NCI-H69 (cell line): ENCODE measurements at regions not wholly inside any gene's neighbourhood (a gene's known extent, or its start where the extent isn't known, plus 50 kb on each side); places are given as distances from the start of the nearest gene placed in this dataset.
"Not testable (repeated sequence)": the region's sequence is repeated elsewhere in the genome, so short reads cannot be mapped to it uniquely, and the experiment has no call there.

Source experiments
- DNase-seq: peaks from one replicate; lab custom pipeline; 2025; lab: John Stamatoyannopoulos, UW

DNA sequence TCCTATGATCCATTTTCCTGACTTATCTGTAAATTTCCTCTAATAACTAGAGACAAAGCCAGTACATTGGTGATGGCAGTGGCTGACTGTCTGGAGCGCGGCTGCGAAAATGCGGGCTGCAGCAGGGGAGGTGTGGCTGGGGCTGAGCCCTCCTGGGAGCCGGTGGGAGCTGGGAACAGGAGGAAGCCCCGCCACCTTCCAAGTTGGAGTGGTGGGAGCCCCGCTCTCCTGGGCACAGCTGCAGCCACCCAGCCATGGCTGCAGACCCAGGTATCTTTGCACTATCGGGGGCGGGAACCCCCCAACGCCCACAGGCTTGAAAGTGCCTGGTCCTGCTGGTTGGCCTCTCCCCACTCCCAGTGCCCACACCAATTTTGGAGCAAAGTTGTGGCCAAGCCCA is 633.0 kb upstream of the TMEFF2 start:
- DNase-seq = no peak

DNA sequence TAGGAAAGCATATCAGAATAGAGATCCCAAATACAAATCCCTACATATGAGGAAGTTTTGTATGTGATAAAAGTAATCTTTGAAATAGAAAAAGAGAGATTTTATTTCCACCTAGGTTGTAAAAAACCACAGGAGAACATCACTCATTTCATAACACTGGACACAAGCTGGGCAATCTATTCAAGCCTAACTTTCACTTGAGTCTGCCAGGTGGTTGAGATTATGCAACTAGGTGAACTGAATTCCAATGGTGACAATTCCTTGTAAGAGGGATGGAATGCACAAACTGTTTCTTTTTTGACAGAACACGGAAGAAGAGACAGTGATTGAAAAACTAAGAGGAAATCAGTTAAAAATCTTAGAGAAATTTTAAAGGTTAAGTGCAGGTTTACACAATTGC is 619.6 kb upstream of the TMEFF2 start:
- no peak for DNase-seq

DNA sequence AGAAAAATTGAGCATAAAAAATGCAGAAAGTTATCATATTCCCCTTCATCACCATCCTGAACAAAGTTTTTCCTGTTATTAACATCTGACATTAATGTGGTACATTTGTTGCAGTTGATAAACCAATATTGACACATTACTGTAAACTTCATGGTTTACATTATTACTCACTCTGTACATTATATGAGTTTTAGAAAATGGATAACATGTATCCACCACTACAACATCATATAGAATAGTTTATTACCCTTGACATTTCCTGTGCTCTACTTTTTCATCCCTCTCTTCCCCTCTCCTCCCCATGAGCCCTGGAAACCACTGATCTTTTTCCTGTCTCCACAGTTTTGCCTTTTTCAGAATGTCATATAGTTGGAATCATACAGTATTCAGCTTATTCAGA is 618.6 kb upstream of the TMEFF2 start:
- DNase-seq = no peak

DNA sequence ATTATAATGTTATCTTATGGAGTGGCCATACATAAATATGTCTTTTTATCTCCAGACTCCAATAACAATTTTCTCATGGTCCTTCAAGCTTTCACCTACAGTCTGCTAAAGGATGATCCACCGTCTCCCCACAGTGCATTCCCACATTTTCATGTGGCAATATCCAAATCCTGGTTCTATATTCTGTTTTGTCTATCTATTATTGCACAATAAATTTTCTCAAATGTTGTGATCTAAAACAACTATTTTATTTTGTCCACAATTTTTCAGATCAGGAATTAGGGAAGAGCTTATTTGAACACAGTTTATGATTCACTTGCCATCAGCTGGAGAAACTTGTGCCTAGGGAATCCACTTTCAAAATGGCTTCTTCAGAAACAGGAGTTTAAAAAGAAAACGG is 614.4 kb upstream of the TMEFF2 start:
- DNase-seq = no peak

DNA sequence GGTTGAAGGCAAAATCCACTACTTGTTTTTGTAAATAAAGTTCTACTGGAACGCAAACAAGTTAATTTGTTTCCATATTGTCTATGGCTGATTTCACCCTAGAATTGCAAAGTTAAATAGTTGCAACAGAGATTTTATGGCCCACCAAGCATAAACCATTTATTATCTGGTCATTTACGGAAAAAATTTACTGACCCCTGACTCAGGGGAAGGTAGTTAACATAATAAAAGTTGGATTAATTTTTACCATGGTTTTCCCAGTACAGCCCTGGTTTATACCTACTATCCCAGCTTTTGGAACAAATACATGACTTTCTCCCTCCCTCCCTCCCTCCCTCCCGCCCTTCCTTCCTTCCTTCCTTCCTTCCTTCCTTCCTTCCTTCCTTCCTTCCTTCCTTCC is 588.9 kb upstream of the TMEFF2 start:
- no peak for DNase-seq

DNA sequence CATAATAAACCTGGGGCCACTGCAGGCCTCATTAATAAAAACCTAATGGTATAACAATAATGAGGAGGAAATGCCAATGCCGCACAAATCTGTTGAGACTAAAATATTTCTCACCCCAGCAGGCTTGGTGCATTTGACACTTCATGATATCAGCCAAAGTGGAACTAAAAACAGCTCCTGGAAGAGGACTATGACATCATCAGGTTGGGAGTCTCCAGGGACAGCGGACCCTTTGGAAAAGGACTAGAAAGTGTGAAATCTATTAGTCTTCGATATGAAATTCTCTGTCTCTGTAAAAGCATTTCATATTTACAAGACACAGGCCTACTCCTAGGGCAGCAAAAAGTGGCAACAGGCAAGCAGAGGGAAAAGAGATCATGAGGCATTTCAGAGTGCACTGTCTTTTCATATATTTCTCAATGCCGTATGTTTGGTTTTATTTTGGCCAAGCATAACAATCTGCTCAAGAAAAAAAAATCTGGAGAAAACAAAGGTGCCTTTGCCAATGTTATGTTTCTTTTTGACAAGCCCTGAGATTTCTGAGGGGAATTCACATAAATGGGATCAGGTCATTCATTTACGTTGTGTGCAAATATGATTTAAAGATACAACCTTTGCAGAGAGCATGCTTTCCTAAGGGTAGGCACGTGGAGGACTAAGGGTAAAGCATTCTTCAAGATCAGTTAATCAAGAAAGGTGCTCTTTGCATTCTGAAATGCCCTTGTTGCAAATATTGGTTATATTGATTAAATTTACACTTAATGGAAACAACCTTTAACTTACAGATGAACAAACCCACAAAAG is 580.9 kb upstream of the TMEFF2 start:
- no peak for DNase-seq

DNA sequence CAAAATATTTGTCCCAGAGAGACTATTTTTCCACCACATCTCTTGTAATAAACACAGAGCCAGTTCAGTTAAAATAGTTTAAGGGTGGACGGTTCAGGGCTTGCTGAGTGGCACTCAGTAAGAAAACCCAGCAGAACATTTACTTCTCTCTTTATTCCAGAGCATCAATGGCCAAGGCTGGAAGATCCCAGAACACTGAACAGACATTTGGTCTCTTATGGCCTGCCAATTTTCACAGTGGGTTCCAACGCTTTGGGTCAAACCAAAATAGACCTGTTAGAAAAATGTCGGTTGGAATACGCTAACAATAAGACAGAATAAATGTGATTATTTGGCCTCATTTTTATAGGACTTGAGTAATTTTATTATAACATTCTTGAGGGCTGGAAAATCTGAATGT is 580.3 kb upstream of the TMEFF2 start:
- no peak for DNase-seq

DNA sequence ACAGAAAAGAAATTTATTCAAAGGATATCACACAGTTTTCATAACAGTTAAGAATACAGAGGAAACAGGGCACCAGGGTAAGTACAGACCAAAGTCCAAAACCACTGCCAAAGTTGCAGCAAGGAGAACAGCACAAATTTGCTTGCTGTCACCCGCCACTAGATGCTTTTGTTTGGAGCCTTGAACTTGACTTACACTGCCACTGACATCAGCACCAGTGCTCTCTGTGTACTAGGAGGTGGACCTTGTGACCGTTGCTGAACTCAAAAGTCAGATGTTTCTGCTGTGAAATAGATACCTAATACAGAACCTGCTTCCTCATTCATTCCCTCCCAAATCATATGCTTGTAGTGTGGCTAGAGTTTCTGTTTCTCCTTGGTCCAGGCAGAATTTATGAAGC is 578.3 kb upstream of the TMEFF2 start:
- DNase-seq = no peak

DNA sequence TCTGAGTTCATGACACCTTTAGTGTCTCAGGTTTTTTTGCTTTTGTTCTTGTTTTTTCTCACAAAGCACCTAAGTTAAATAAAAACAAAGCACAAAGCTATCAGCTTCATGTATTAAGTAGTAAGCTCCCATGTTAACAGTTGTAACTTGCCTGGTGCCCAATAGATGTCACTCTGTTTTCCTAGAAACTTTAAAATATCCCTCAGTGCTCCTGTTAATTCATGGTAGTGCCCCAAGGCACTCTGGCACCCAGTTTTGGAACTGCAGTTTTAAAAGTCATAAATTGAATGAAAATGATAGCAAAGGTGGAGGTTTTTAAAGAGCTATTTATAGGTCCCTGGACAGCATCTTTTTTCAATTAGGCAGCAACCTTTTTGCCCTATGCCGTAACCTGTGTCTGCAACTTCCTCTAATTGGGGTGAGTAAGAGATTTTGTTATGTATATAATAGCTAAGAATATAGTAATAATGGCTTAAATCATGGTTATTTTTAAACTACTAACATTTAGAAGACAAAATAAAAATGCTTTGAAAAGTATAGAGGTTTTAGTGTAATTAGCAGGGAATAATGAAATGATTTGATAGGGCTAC is 555.0 kb upstream of the TMEFF2 start:
- peak; percentile 64 for DNase-seq

DNA sequence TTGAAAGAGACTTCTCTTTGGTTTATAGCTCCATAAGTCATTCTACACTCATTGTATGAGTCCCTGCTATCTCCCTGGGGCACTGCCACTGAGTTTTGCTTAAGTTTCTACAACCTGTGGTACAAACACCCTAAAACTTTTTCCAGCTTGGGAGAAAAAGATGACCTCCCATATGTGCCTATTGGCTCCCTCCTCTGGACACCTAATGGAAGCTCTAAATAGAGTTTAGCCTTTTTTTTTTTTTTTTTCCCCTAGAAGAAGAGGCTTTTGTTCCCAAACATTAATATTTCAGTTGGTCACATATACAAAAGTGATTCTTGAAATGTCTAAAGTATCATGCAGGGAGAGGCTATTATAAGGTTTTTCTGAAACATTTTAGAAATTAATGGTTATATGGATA is 547.2 kb upstream of the TMEFF2 start:
- peak; percentile 45 for DNase-seq

DNA sequence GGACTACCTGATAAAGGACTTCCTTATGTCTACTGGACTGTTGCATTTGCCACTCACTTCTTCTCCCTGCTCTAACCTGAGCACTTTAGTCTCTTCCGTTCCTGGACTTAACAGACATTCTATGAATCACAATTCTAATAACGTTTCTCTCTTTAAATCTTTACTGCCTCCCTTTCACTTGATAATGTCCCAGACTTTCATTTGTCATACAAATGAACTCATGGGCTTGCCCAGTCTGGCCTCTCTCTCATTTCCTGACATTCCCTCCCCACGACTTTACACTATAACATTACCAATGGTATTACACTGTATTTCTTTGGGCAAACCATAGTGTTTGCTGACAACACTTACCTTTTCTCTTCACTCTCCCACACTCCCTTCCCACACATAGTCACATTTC is 540.7 kb upstream of the TMEFF2 start:
- no peak for DNase-seq

DNA sequence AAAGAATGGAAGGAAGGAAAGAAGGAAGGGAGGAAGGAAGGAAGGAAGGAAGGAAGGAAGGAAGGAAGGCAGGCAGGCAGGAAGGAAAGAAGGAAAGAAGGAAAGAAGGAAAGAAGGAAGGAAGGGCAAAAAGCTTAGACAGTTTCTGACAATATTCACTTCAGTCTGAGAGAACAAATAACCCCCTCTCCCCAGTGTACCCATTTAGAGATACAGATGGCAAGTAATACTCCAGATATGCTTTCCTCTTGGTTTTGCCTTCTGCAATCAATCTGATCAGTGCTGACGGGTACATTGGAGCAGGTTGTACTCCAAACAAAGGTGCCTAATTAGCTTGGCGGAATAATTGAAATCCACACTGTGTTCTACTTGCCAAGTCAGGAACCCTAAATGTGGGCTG is 534.6 kb upstream of the TMEFF2 start:
- peak; percentile 38 for DNase-seq

DNA sequence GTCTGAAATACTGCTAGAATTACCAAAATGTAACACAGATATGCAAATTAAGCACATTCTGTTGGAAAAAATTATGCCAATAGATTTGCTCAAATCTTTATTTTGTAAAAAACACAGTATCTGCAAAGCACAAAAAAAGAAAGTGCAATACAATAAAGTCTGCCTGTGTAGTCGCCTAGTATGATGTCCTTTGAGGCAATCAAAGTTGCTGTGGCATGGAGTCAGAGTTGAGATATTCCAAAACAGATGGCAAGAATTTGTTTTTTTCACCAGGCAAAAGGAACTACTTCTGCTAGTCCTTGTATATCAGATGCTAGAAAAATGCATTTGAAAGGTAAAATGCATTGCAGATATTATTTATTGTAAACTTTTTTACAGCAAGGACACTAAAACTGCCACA is 531.3 kb upstream of the TMEFF2 start:
- no peak for DNase-seq

DNA sequence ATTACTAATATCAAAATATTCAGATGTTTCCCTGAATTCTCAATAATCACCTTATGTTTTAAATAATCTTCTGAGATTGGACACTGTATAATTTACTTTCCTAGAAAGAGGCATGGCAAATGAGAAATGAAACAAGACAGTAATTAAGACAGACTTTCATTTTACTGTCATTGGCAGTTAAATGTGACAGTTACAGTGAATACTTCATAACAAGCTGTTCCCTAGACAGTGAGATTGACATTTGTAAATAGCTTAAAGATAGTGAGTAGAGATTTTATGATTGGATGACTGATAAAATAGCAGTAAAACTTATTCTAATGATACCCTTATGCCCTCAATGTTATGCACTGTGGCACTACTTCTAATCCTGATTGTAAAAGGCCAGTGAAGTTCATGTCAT is 524.9 kb upstream of the TMEFF2 start:
- no peak for DNase-seq

DNA sequence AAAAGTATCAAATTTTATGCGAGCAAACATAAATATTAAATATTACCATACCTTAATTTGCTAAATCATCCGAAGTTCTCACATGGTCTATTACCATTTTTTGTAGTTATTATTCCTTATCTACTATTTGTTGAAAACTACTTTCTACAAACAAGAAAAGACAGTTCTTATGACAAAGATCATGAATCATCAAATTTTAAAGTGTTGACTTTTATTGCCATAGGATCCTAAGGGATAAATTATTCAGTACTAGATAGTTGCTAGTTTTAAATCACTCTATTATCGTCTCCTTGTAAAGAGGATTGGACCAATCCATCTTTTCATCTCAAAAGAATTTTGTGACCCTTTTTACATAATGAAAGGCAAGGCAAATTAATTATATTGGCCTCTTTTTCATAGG is 523.6 kb upstream of the TMEFF2 start:
- DNase-seq = no peak

DNA sequence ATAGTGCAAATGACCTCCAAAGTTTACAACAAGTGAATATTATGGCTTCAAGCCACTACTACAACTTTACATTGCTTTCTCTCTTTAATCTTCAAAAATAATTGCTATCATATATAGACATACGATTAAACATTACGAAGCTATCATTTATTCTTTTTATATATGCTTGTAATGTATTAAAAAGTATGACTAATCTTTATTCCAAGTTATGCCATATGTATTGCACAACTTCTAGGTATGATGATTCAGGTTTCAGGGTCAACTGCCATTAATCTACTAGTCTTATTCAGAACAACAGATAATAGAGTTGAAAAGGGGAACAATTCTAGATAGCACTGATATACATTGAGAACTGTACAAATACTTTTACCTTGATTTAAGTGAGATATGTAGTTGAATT is 506.2 kb upstream of the TMEFF2 start:
- no peak for DNase-seq

DNA sequence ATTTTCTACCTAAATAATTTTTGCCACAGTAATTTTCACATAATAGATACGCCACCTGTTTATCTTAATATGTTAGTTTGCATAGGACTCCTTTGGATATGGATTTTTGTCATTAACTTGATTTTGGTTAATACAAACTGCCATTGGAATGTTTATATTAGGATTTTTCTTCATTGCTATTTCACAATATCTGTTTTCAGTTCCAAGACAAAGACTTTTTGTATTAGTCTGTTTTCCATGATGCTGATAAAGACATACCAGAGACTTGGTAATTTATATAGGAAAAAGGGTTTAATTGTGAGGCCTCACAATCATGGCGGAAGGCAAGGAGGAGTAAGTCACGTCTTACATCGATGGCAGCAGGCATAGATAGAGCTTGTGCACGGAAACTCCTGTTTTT is 503.1 kb upstream of the TMEFF2 start:
- DNase-seq = no peak

DNA sequence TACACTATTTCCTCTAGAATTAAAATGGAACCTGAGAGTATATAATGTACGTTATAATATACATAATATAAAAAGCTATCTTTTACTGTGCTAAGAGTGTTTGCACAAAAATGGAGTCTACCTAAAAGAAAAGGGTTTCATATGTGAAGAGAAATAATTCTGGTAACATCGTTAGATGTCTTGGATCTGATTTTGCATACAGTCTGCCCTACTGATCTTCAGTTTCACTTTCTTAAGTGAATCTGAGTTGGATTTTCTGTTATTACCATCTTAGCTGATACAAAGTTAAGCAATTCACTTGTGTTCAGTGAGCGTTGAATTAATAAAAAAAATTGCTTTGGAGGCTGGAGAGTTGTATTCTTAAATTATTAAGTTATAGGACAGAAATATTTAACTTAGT is 502.1 kb upstream of the TMEFF2 start:
- DNase-seq = no peak

DNA sequence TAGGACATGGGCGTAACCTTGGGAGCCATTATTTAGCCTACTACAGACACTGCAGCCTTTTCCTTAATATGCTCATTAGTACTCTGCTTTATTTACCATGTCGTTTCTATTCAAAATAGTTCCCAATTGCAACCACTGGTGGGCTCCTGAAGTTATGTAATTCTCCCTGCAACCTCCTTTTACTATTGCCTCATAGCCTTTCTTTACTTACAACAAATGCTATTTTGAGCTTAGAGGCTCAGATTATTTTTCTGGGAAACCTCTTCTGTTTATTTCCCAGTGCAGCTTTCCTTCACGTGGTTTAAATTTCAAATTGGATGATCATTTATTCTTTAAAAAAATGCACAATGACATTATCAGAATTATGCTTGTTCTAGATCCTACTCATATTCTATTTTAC is 492.3 kb upstream of the TMEFF2 start:
- peak; percentile 22 for DNase-seq

DNA sequence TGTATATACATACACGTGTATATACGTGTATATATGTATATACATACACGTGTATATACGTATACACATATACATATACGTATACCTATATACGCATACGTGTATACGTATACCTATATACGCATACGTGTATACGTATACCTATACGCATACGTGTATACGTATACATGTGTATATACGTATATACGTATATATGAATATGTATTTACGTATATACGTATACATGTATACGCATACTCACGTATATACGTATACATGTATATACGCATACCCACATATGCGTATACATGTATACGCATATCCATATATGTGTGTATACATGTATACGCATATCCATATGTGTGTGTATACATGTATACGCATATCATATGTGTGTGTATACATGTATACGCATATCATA is 487.8 kb upstream of the TMEFF2 start:
- not testable (repeated sequence) for DNase-seq

DNA sequence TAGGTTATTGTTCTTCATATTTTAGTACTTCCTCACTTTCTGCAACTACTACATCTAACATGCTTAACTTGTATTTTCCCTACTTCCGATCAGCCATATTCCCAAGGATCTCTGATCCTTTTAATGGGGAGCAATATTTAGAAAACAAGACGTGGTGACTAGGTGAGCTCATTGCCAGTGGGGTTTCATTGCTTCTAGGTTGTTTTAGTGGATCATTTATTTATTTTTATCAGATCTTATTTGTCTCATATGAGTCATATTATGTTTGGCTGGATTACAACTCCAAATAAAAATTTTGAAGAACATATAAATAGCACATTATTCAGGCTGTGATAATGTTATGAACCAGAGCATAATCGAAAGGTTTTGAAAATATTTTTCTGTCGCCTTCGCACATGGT is 480.9 kb upstream of the TMEFF2 start:
- DNase-seq = no peak

DNA sequence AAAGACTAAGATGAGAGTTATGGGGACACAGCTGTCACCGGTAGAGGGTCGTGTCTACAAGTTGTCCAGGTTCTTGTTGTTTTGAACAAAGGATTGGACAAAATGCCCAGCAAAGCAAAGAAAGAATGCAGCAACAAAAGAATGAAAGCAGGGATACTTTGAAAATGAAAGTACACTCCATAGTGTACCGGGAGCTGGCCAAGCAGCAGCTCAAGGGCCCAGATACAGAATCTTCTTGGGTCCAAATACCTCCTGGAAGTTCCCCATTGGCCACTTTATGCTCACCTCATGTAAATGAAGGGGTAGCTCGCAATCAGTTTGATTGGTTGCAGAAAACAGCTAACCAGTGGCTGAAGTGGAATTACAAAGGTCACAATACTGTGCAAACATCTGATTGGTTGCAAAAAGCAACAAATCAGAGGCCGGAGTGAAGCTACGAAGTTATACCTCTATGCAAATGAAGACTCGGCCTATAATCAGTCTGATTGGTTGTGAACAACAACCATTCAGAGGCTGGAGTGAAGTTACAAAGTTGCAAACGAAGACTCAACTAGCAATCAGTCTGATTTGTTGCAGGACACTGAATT is 474.9 kb upstream of the TMEFF2 start:
- no peak for DNase-seq

DNA sequence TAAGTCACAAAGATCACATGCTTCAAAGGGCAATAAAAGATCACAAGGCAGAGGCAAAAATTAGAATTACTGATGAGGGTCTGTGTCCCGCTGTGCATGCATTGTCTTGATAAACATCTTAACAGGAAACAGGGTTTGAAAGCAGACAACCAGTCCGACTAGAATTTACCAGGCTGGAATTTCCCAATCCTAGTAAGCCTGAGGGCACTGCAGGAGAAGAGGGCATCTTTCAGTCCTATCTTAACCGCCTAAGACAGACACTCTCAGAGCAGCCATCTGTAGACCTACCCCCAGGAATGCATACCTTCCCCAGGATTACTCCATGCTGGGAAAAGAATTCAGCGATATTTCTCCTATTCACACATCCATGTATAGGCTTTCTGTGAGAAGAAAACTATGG is 465.8 kb upstream of the TMEFF2 start:
- peak; percentile 1 for DNase-seq

DNA sequence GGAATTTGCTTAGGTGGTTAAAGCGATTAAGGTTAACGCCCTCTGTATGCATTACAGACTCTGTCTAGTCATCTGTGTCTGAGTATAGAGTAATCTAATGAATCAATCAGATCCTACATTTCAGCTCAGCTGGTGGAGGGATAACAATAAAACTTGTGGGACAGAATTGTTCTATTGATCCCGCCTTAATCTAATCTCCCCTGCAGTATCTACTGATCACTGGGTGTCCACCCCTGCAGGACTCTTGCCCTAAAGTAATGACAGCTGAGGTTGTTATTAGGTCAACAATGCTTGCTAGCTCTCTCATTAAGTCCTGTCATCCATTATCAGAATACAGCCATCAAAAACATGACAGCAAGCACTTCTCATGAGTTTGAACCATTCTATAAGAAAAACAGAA is 462.6 kb upstream of the TMEFF2 start:
- peak; percentile 68 for DNase-seq
